ENCODE measurements at regions not wholly inside any gene's neighbourhood (a gene's known extent, or its start where the extent isn't known, plus 50 kb on each side); places are given as distances from the start of the nearest gene placed in this dataset.

GRCh38 chr20:60096166-60096565 is 137.9 kb downstream of the CDH26 start:
- no peaks in the 10 kb centered on the region for H3K27me3 ChIP-seq
- no peak overlapping the region for H3K27ac ChIP-seq
- H3K9me3 ChIP-seq (ENCODE audit: low read depth): peaks cover 6% of the 10 kb centered on the region
- Mint-ChIP-seq H3K27me3 (ENCODE audit: insufficient read depth, low read depth) (peaks cover 12% of the 10 kb centered on the region), H3K9me3 (peaks cover 41% of the 10 kb centered on the region), H3K27ac (no peak overlapping the region), H3K4me1 (peaks cover 13% of the 10 kb centered on the region), H3K4me3 (no peak overlapping the region), H3K36me3 (peaks cover 2% of the 10 kb centered on the region)
- H4K20me1 ChIP-seq (ENCODE audit: low read depth): no peaks in the 10 kb centered on the region
- no peak for DNase-seq (ENCODE audit: low spot score)
- peaks cover 13% of the 10 kb centered on the region for H3K4me1 ChIP-seq
- no peaks in the 10 kb centered on the region for H3K36me3 ChIP-seq
- H3F3A ChIP-seq (ENCODE audit: low read depth): no peaks in the 10 kb centered on the region
- H3K9ac ChIP-seq: no peak overlapping the region
- TF ChIP-seq EZH2phosphoT487 (IDR thresholded peaks at IDR 0.05) (no peak), CTCF (IDR thresholded peaks at IDR 0.05) (no peak), EZH2 (IDR thresholded peaks at IDR 0.05) (no peak)
- H3K79me2 ChIP-seq (ENCODE audit: low read depth): no peaks in the 10 kb centered on the region
- H3K4me2 ChIP-seq: no peak overlapping the region
- H3K4me3 ChIP-seq: no peak overlapping the region
- no peak overlapping the region for H2AFZ ChIP-seq (replicated peaks)

- Mint-ChIP-seq H3K36me3 (no peaks in the 10 kb centered on the region), H3K4me1 (peaks cover 19% of the 10 kb centered on the region), H3K4me3 (no peak overlapping the region), H3K9me3 (peaks cover 34% of the 10 kb centered on the region), H3K27ac (no peak overlapping the region), H3K27me3 (ENCODE audit: insufficient read depth, low read depth) (peaks cover 13% of the 10 kb centered on the region)
- Histone ChIP-seq H3K27ac (no peak overlapping the region), H3K4me2 (no peak overlapping the region), H3K79me2 (ENCODE audit: low read depth) (no peaks in the 10 kb centered on the region), H3K4me1 (peaks cover 13% of the 10 kb centered on the region), H3K27me3 (no peaks in the 10 kb centered on the region), H3K36me3 (no peaks in the 10 kb centered on the region), H3K4me3 (no peak overlapping the region), H4K20me1 (ENCODE audit: low read depth) (no peaks in the 10 kb centered on the region), H3F3A (ENCODE audit: low read depth) (no peaks in the 10 kb centered on the region), H2AFZ (replicated peaks) (no peak overlapping the region), H3K9me3 (ENCODE audit: low read depth) (peaks cover 6% of the 10 kb centered on the region), H3K9ac (no peak overlapping the region)
- no peak for TF ChIP-seq EZH2phosphoT487 (IDR thresholded peaks at IDR 0.05)
- TF ChIP-seq CTCF (IDR thresholded peaks at IDR 0.05): no peak
- TF ChIP-seq EZH2 (IDR thresholded peaks at IDR 0.05): no peak
- DNase-seq (ENCODE audit: low spot score): no peak
These were observed 139.1 kb downstream of the CDH26 start for GRCh38 chr20:60097285-60097684.

GRCh38 chr20:60100780-60101179 is 142.6 kb downstream of the CDH26 start:
- Mint-ChIP-seq H3K4me3 (no peak overlapping the region), H3K4me1 (peaks cover 37% of the 10 kb centered on the region), H3K9me3 (peaks cover 11% of the 10 kb centered on the region), H3K27ac (peak overlapping the region; percentile 3), H3K36me3 (no peaks in the 10 kb centered on the region), H3K27me3 (ENCODE audit: insufficient read depth, low read depth) (peaks cover 14% of the 10 kb centered on the region)
- Histone ChIP-seq H3K4me2 (no peak overlapping the region), H3K4me3 (no peak overlapping the region), H3K79me2 (ENCODE audit: low read depth) (no peaks in the 10 kb centered on the region), H2AFZ (replicated peaks) (no peak overlapping the region), H3K27ac (no peak overlapping the region), H3K4me1 (peaks cover 13% of the 10 kb centered on the region), H3K9ac (no peak overlapping the region), H3K27me3 (no peaks in the 10 kb centered on the region), H3F3A (ENCODE audit: low read depth) (no peaks in the 10 kb centered on the region), H3K36me3 (no peaks in the 10 kb centered on the region), H4K20me1 (ENCODE audit: low read depth) (no peaks in the 10 kb centered on the region), H3K9me3 (ENCODE audit: low read depth) (no peaks in the 10 kb centered on the region)
- no peak for DNase-seq (ENCODE audit: low spot score)
- TF ChIP-seq EZH2 (IDR thresholded peaks at IDR 0.05) (no peak), EZH2phosphoT487 (IDR thresholded peaks at IDR 0.05) (no peak), CTCF (IDR thresholded peaks at IDR 0.05) (no peak)
